ENCODE measurements at regions not wholly inside any gene's neighbourhood (a gene's known extent, or its start where the extent isn't known, plus 50 kb on each side); places are given as distances from the start of the nearest gene placed in this dataset.

DNA sequence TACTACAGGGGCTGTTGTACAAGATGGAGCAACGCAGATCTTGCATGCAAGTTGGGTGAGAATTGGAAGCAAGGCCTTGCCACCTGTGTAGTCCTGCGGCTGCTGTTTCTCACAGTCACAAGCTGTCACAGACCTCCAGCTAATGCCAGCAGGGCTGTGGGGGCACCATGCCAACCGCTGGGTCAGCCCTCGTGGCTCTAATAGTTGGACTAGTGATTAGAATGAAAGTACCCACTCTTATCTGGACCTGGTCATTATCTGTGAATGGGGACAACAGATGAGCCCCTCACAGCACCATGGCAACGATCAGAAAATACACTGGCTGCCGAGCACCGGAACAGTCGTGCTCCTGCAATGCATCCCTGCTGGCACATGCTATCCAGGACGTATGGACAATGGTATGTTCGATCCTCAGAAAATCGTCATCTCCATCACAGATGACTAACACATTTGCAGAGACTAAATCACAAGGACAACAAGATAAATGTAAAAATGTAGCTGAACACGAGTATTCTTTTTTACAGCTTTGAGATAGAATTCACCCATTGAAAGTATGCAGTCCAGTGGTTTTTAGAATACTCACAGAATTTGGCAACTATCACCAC is 80.4 kb upstream of the CALN1 start:
- DNase-seq (ENCODE audit: low spot score), result no peak
- H3K27ac ChIP-seq, result no peak overlapping the region
- WGBS, result 85% methylated on average over 12 of the region's 12 CpGs
- no peak overlapping the region for H3K4me3 ChIP-seq
- H3K9me3 ChIP-seq, result no peaks in the 10 kb centered on the region
- intact Hi-C loops (cut with DNase I), result loop anchor here (10.0 kb wide), 1 partner anchor 738 kb away; no protein-coding TSS in a partner anchor
- TF ChIP-seq, protein P1, sequence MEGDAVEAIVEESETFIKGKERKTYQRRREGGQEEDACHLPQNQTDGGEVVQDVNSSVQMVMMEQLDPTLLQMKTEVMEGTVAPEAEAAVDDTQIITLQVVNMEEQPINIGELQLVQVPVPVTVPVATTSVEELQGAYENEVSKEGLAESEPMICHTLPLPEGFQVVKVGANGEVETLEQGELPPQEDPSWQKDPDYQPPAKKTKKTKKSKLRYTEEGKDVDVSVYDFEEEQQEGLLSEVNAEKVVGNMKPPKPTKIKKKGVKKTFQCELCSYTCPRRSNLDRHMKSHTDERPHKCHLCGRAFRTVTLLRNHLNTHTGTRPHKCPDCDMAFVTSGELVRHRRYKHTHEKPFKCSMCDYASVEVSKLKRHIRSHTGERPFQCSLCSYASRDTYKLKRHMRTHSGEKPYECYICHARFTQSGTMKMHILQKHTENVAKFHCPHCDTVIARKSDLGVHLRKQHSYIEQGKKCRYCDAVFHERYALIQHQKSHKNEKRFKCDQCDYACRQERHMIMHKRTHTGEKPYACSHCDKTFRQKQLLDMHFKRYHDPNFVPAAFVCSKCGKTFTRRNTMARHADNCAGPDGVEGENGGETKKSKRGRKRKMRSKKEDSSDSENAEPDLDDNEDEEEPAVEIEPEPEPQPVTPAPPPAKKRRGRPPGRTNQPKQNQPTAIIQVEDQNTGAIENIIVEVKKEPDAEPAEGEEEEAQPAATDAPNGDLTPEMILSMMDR (IDR thresholded peaks at IDR 0.05), result no peak
- TF ChIP-seq POLR2A (IDR thresholded peaks at IDR 0.05), result no peak
- no peak for TF ChIP-seq POLR2AphosphoS5 (IDR thresholded peaks at IDR 0.05)
- no peaks in the 10 kb centered on the region for H3K36me3 ChIP-seq
- no peaks in the 10 kb centered on the region for H3K27me3 ChIP-seq (replicated peaks; ENCODE audit: insufficient read depth)
- H3K4me1 ChIP-seq (replicated peaks), result no peaks in the 10 kb centered on the region

DNA sequence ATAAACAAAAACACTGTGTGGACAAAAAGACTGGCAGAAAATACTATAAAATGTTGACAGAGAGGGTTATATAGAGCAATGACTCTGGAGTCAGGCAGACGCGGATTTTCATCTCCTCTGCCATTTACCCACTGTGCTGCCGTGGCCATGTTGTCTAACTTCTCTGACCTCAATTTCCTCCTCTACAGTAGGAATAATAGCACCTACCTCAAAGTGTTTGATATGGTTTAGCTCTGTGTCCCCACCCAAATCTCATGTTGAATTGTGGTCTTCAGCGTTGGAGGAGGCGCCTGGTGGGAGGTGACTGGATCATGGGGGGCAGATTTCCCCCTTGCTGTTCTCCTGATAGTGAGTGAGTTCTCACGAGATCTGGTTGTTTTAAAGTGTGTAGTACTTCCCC is 78.2 kb upstream of the CALN1 start:
- H3K9me3 ChIP-seq, result no peaks in the 10 kb centered on the region
- H3K4me3 ChIP-seq, result no peak overlapping the region
- DNase-seq (ENCODE audit: low spot score), result no peak
- TF ChIP-seq, protein P1 (IDR thresholded peaks at IDR 0.05), result no peak
- TF ChIP-seq POLR2AphosphoS5 (IDR thresholded peaks at IDR 0.05) (no peak), POLR2A (IDR thresholded peaks at IDR 0.05) (no peak)
- H3K36me3 ChIP-seq, result no peaks in the 10 kb centered on the region
- intact Hi-C loops (cut with DNase I), result loop anchor here (10.0 kb wide), 1 partner anchor 736 kb away; no protein-coding TSS in a partner anchor
- no peaks in the 10 kb centered on the region for H3K27me3 ChIP-seq (replicated peaks; ENCODE audit: insufficient read depth)
- no peak overlapping the region for H3K27ac ChIP-seq
- 84% methylated on average over 6 of the region's 6 CpGs for WGBS
- H3K4me1 ChIP-seq (replicated peaks), result no peaks in the 10 kb centered on the region

DNA sequence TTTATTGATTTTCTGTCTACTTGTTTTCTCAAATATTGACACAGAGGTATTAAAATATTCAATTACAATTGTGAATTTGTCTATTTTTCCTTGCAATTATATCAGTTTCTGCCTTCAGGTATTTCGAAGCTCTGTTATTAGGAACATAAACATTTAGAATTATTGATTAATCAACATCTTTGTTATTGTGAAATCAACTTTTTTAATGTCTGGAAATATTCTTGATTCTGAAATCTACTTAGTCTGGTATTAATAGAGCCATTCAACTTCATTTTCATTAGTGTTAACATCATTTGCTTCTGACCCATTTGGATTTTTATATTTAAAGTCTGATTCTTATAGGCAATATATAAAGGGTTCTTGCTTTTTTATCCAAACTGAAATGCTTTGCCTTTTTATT is 69.8 kb upstream of the CALN1 start:
- intact Hi-C loops (cut with DNase I), result no loop called here
- no peaks in the 10 kb centered on the region for H3K36me3 ChIP-seq
- H3K4me3 ChIP-seq, result no peak overlapping the region
- no peak overlapping the region for H3K27ac ChIP-seq
- H3K27me3 ChIP-seq (replicated peaks; ENCODE audit: insufficient read depth), result no peaks in the 10 kb centered on the region
- H3K4me1 ChIP-seq (replicated peaks), result no peaks in the 10 kb centered on the region
- TF ChIP-seq, protein P1 (IDR thresholded peaks at IDR 0.05), result no peak
- TF ChIP-seq POLR2AphosphoS5 (IDR thresholded peaks at IDR 0.05), result no peak
- no peak for TF ChIP-seq POLR2A (IDR thresholded peaks at IDR 0.05)
- 71% methylated on average over 1 of the region's 1 CpG for WGBS
- H3K9me3 ChIP-seq, result no peaks in the 10 kb centered on the region
- no peak for DNase-seq (ENCODE audit: low spot score)

DNA sequence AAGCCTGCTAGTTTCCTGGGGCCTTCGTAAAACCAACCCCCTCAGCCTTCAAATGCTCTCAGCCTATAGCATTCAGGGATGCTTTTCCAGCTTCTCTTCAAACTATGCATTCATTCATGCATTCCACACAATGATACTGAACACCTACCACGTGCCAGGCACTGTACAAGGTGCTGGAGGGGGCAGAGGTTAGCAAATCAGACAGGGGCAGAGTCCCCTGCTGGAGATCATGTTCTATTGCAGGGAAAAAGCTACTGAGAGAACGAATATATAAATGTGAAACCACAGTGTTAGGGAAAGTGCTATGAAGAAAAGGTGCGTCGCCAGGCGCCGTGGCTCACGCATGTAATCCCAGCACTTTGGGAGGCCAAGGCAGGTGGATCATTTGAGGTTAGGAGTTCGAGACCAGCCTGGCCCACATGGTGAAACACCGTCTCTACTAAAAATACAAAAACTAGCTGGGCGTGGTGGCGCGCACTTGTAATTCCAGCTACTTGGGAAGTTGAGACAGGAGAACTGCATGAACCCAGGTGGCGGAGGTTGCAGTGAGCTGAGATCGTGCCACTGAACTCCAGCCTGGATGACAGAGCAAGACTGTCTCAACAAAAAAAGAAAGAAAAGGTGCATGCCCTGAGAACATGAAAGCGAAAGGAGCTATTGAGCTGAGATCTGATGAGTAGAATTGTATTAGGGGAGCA is 64.6 kb upstream of the CALN1 start:
- Histone ChIP-seq H3K9me3 (no peaks in the 10 kb centered on the region), H3K4me1 (replicated peaks) (no peaks in the 10 kb centered on the region), H3K4me3 (no peak overlapping the region), H3K27ac (no peak overlapping the region), H3K27me3 (replicated peaks; ENCODE audit: insufficient read depth) (no peaks in the 10 kb centered on the region), H3K36me3 (no peaks in the 10 kb centered on the region)
- intact Hi-C loops (cut with DNase I), result no loop called here
- no peak for DNase-seq (ENCODE audit: low spot score)
- TF ChIP-seq POLR2AphosphoS5 (IDR thresholded peaks at IDR 0.05), result no peak
- TF ChIP-seq POLR2A (IDR thresholded peaks at IDR 0.05), result no peak
- TF ChIP-seq, protein P1 (IDR thresholded peaks at IDR 0.05), result no peak
- 93% methylated on average over 16 of the region's 16 CpGs for WGBS

DNA sequence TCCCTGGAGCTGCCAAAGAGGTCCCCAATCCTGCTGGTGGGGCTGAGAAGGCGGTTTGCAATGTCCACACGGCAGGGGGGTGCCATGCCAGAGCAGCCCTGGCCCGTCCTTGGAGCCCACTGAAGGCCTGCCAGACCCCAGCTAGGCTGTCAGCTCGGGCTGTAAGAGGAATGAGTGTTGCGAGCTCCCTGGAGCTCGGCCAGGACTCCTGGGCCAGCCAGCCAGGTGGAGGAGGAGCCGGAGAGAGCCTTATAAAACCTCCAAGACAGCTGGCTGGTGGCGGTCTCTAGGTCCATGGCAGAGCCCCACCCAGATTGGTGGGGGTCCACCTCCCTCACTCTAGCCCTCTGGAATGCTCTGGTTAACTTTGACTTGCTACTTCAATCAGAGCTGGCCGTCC is 55.1 kb upstream of the CALN1 start:
- H3K27me3 ChIP-seq (replicated peaks; ENCODE audit: insufficient read depth), result no peaks in the 10 kb centered on the region
- no peaks in the 10 kb centered on the region for H3K4me1 ChIP-seq (replicated peaks)
- no peak for DNase-seq (ENCODE audit: low spot score)
- no peaks in the 10 kb centered on the region for H3K9me3 ChIP-seq
- no peak for TF ChIP-seq POLR2A (IDR thresholded peaks at IDR 0.05)
- no peak for TF ChIP-seq POLR2AphosphoS5 (IDR thresholded peaks at IDR 0.05)
- TF ChIP-seq, protein P1 (IDR thresholded peaks at IDR 0.05), result no peak
- intact Hi-C loops (cut with DNase I), result no loop called here
- no peaks in the 10 kb centered on the region for H3K36me3 ChIP-seq
- no peak overlapping the region for H3K27ac ChIP-seq
- H3K4me3 ChIP-seq, result no peak overlapping the region
- WGBS, result 29% methylated on average over 7 of the region's 9 CpGs
